Activated T-cell treated with anti-CD3 and anti-CD28 coated beads, Interleukin-2, amount 50 U/mL, for 1 hour (primary cell): ENCODE measurements at regions not wholly inside any gene's neighbourhood (a gene's known extent, or its start where the extent isn't known, plus 50 kb on each side); places are given as distances from the start of the nearest gene placed in this dataset.

ENCODE experiments used
- DNase-seq: peaks from one replicate; pipeline ENCODE4 v3.0.0-alpha.2; 2020

DNA sequence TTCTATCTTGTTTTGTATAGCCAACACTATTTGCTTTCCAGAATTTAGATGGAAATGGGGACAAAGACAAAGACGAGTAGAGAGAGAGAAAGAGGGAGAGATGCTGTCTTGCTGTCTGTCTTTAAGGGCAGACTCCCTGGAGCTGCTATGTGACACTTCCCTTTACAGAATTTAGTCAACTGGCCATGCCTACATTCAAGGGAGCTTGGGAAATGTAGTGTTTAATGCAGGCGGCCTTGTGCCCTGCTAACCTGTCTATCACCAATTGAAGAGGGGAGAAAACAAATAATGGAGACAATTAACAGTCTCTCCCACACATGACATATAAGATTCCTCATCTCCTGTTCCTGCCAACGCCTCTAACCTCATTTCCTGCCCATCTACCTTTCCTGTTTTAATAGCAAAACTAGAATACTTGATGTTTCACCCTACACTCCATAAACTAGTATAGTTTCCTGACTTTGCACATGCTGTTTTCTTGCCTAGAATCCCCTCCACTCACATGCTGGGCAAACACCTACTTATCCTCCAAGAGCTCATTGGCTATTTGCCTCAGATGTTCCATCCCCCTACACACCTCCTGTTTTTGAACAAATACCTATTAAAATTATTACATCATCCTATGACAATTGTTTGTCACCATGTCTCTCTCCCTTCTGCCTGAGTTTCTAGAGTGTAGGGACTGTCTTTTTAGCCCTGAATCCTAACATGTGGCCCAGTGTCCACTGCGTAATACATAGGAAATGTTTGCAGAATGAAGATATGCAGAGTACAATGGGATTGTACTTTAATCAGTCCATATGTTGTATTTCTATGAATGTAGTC is 117.2 kb downstream of the SLC25A24 start:
- no peak for DNase-seq

DNA sequence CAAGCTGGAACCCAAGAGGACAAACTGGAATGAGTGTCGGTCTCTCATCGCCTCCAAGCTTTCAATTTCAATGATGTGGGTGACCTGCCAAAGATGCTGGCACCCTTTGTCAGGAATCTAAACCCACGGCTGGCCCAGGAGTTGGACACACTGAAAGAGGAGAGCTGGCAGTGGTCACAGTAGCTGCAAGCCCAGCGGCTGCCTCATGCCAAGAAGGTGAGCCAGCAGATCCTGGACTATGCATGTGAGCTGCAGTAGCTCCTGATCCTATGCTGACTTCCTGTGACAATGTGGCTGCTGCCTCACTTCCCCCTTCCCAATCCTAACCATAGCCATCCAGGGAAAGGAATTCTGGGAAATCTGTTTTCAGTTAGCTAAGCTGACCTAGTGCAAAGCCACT is 117.0 kb upstream of the VAV3 start:
- no peak for DNase-seq

- no peak for DNase-seq
Measured at GRCh38 chr1:108080448-108080847, 115.5 kb upstream of the VAV3 start.

GRCh38 chr1:108079440-108080025 is 114.6 kb upstream of the VAV3 start:
- DNase-seq, result peak; percentile 41

GRCh38 chr1:108077991-108078390 is 113.0 kb upstream of the VAV3 start:
- no peak for DNase-seq

GRCh38 chr1:108075055-108075454 is 110.1 kb upstream of the VAV3 start:
- no peak for DNase-seq

DNA sequence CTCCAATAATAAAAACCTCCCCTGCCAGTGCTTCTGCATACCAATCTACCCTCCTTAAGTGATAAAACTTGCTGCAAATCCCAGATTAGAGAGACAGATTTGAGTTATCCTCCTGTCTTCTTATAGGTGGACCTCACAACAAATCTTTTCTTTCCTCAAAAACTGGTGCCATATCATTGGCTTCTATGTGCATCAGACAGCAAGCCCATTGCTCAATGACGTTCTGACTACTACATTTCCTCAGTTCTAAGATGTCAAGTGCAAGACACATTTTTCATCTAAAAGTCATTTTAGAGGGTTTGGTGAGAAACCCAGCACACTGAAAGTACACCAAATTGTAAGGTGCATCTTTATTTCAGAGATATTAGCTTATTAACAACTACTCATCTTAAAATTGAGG is 107.8 kb upstream of the VAV3 start:
- DNase-seq, result no peak

DNA sequence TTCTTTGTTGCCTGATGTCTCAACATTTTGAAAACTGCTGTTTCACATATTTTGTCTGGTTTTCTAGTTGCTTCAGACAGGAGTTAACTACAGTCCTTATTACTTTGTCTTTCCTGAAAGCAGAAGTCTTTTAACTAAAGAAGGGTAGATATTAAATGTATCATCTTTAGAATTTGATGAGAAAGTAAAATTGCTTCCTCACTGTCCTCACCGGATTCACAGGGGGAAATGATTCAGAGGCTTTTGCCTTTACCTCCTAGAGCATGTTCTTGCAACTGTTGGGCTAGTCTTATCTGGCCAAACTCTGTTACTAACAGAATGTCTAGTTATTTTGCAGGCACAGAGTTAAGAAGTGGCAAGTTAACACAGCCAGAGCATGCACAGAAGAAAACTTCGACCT is 107.2 kb upstream of the VAV3 start:
- DNase-seq, result no peak

- no peak for DNase-seq
Measured at GRCh38 chr1:108071601-108072000, 106.6 kb upstream of the VAV3 start.

GRCh38 chr1:108070662-108071061 is 105.7 kb upstream of the VAV3 start:
- DNase-seq, result no peak

DNA sequence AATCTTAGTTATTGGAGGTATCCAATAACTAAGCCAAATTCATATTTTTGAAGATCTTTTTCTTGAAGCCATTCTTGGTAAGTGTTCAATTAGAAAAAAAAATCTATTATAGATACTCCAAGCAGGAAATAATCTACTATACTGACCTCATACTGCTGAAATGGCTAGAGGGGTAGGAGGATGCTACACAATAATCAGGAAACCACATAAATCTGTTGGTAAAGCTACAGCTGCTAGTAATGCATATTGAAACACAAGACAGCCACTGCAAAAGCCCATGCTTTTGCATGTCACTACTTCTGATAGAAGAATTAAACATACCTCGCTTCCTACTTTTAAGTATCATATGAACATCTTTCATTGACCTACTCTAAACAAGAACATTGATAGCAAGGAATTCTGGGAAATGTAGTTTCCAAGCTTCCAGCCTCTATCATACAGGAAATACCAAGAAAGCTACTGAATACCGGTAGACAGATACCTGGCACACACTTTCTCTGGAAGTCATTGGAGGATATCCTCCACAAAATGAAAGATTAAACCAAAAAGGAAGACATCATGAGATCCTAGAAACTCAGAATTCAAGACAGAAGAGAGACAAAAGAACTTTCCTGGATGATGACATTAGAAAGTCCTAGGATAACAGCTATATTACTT is 103.0 kb upstream of the VAV3 start:
- DNase-seq, result no peak

DNA sequence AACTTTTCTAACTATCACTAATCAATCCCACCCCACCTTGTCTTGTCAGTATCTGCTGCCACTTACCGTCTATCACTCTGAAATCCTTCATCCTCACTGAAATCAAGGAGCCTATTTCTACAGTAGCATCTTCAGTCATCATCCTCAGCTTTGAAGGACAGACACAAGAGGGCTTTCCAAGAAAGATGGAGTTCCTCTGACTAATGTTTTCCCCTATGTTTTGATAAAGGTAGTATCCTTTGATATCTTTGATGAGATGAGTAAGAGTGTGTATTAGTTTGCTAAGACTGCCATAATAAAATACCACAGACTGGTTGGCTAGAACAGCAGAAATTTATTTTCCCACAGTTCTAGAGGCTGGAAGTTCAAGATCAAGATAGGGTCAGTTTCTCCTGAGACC is 101.8 kb upstream of the VAV3 start:
- no peak for DNase-seq

DNA sequence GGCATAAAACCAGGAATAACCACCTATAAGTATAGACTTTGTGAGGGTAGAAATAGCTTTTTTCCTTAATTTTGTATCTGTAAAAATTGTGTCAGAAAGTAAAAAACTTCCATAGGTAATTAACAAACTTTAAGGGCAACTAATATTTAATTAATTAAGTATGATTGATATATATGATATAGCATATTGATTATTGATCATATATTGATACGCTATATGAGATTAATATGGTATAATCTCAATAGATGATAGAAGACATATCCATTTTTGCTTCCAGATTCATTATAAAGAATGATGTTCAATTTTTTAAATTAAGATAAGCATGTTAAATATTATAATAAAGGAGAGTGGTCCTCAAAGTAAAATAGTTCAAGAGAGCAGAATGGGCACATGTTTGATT is 99.3 kb upstream of the VAV3 start:
- no peak for DNase-seq

GRCh38 chr1:108063703-108064102 is 98.7 kb upstream of the VAV3 start:
- DNase-seq, result no peak

DNA sequence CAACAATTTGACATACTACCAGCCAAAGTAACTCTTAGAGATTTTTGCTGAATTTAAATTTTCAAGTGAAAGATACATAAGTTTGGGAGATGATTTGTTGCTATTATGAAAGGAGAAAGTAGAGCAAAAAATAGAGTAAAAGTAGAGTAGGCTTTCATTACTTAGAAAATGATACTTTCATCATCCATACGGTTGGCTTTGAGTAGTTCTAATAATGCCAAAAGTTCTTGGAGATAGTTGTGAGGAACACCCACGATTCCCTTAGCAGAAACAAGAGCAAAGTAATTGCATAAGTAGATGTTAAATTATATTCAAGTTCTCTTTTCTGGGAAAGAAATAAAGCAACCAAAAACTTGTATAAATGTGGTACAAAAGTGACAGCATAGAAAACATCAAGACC is 95.0 kb upstream of the VAV3 start:
- no peak for DNase-seq

- DNase-seq, result no peak
Measured at GRCh38 chr1:108057541-108057940, 92.6 kb upstream of the VAV3 start.

GRCh38 chr1:108056436-108056990 is 91.5 kb upstream of the VAV3 start:
- DNase-seq, result no peak

DNA sequence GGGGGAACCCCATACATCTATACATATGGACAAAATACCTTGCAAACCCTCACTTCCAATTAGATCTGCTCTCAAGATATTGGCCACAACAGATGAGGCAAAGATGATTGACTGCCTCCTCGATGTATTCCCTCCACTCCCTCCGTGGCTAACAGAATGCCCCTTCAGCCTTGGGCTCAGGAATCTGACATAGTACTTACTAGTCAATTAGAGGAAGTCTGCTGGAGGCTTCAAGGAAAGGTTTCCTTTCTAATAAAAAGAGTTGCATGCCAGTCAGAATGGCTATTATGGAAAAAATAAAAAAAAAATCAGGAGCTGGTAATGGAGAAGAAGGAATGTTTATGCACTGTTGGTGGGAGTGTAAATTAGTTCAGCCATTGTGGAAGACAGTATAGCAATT is 90.4 kb upstream of the VAV3 start:
- no peak for DNase-seq

- no peak for DNase-seq
Measured at GRCh38 chr1:108054396-108054795, 89.4 kb upstream of the VAV3 start.

GRCh38 chr1:108053270-108054013 is 88.5 kb upstream of the VAV3 start:
- no peak for DNase-seq

- no peak for DNase-seq
Measured at GRCh38 chr1:108051631-108052377, 86.8 kb upstream of the VAV3 start.

- DNase-seq, result no peak
Measured at GRCh38 chr1:108050911-108051629, 86.1 kb upstream of the VAV3 start.
